ENCODE measurements at regions not wholly inside any gene's neighbourhood (a gene's known extent, or its start where the extent isn't known, plus 50 kb on each side); places are given as distances from the start of the nearest gene placed in this dataset.

- DNase-seq (ENCODE audit: low spot score) = peak; percentile 28
- H3K9me3 ChIP-seq = no peaks in the 10 kb centered on the region
- H3K4me3 ChIP-seq = no peak overlapping the region
- no peaks in the 10 kb centered on the region for H3K36me3 ChIP-seq
- WGBS = 73% methylated on average over 9 of the region's 9 CpGs
- peaks cover 11% of the 10 kb centered on the region for H3K4me1 ChIP-seq (replicated peaks)
- peak overlapping the region; percentile 86 to 87 for H3K27ac ChIP-seq
- no peaks in the 10 kb centered on the region for H3K27me3 ChIP-seq (replicated peaks; ENCODE audit: insufficient read depth)
- TF ChIP-seq POLR2AphosphoS5 (IDR thresholded peaks at IDR 0.05) (peak; percentile 10), CTCF (IDR thresholded peaks at IDR 0.05) (no peak), POLR2A (IDR thresholded peaks at IDR 0.05) (no peak)
- intact Hi-C loops (cut with DNase I) = no loop called here
Measured at GRCh38 chr12:93019212-93019927, 90.3 kb upstream of the EEA1 start.

GRCh38 chr12:93019975-93020630 lies 91.0 kb upstream of the EEA1 start:
- no peaks in the 10 kb centered on the region for H3K36me3 ChIP-seq
- intact Hi-C loops (cut with DNase I) = loop anchor here (10.0 kb wide), 1 partner anchor 365 kb away; no protein-coding TSS in a partner anchor
- WGBS = 57% methylated on average over 8 of the region's 8 CpGs
- TF ChIP-seq POLR2A (IDR thresholded peaks at IDR 0.05) = no peak
- TF ChIP-seq POLR2AphosphoS5 (IDR thresholded peaks at IDR 0.05) = peak; percentile 85
- TF ChIP-seq CTCF (IDR thresholded peaks at IDR 0.05) = peak in 1 of 4 experiments; percentile 13
- DNase-seq (ENCODE audit: low spot score) = peak; percentile 82
- H3K27ac ChIP-seq = peak overlapping the region; percentile 86 to 87
- no peak overlapping the region for H3K4me3 ChIP-seq
- no peaks in the 10 kb centered on the region for H3K9me3 ChIP-seq
- H3K4me1 ChIP-seq (replicated peaks) = peaks cover 11% of the 10 kb centered on the region
- no peaks in the 10 kb centered on the region for H3K27me3 ChIP-seq (replicated peaks; ENCODE audit: insufficient read depth)

- TF ChIP-seq POLR2A (IDR thresholded peaks at IDR 0.05) (no peak), CTCF (IDR thresholded peaks at IDR 0.05) (no peak), POLR2AphosphoS5 (IDR thresholded peaks at IDR 0.05) (no peak)
- Histone ChIP-seq H3K27ac (peak overlapping the region; percentile 86 to 87), H3K27me3 (replicated peaks; ENCODE audit: insufficient read depth) (no peaks in the 10 kb centered on the region), H3K4me3 (no peak overlapping the region), H3K4me1 (replicated peaks) (peaks cover 11% of the 10 kb centered on the region), H3K9me3 (no peaks in the 10 kb centered on the region), H3K36me3 (no peaks in the 10 kb centered on the region)
- intact Hi-C loops (cut with DNase I) = loop anchor here (10.0 kb wide), 1 partner anchor 364 kb away; no protein-coding TSS in a partner anchor
- DNase-seq (ENCODE audit: low spot score) = no peak
- WGBS = 60% methylated on average over 9 of the region's 9 CpGs
Measured at GRCh38 chr12:93020631-93021597, 91.8 kb upstream of the EEA1 start.

GRCh38 chr12:93022603-93023340 lies 93.7 kb upstream of the EEA1 start:
- no peaks in the 10 kb centered on the region for H3K9me3 ChIP-seq
- no peak overlapping the region for H3K4me3 ChIP-seq
- no peaks in the 10 kb centered on the region for H3K27me3 ChIP-seq (replicated peaks; ENCODE audit: insufficient read depth)
- intact Hi-C loops (cut with DNase I) = loop anchor here (10.0 kb wide), 1 partner anchor 362 kb away; no protein-coding TSS in a partner anchor
- H3K36me3 ChIP-seq = no peaks in the 10 kb centered on the region
- WGBS = 95% methylated on average over 6 of the region's 6 CpGs
- TF ChIP-seq CTCF (IDR thresholded peaks at IDR 0.05) (no peak), POLR2AphosphoS5 (IDR thresholded peaks at IDR 0.05) (no peak), POLR2A (IDR thresholded peaks at IDR 0.05) (no peak)
- peak overlapping the region in 1 of 2 donors; percentile 16 for H3K27ac ChIP-seq
- H3K4me1 ChIP-seq (replicated peaks) = peaks cover 7% of the 10 kb centered on the region
- no peak for DNase-seq (ENCODE audit: low spot score)
